ENCODE measurements at regions not wholly inside any gene's neighbourhood (a gene's known extent, or its start where the extent isn't known, plus 50 kb on each side); places are given as distances from the start of the nearest gene placed in this dataset.

GRCh38 chr4:156596026-156596425 lies 375.6 kb downstream of the PDGFC start:
- no peak for DNase-seq (ENCODE audit: low read depth, low spot score)

- DNase-seq (ENCODE audit: low read depth, low spot score) = no peak
These were observed 376.6 kb downstream of the PDGFC start for GRCh38 chr4:156595041-156595440.

GRCh38 chr4:156594624-156595023 lies 377.0 kb downstream of the PDGFC start:
- no peak for DNase-seq (ENCODE audit: low read depth, low spot score)

- no peak for DNase-seq (ENCODE audit: low read depth, low spot score)
These were observed 378.1 kb downstream of the PDGFC start for GRCh38 chr4:156593464-156593863.

GRCh38 chr4:156591679-156592078 lies 379.9 kb downstream of the PDGFC start:
- DNase-seq (ENCODE audit: low read depth, low spot score) = no peak

GRCh38 chr4:156584100-156584499 lies 387.5 kb downstream of the PDGFC start:
- no peak for DNase-seq (ENCODE audit: low read depth, low spot score)

- DNase-seq (ENCODE audit: low read depth, low spot score) = no peak
These were observed 388.3 kb downstream of the PDGFC start for GRCh38 chr4:156583265-156583664.

- DNase-seq (ENCODE audit: low read depth, low spot score) = no peak
These were observed 390.1 kb downstream of the PDGFC start for GRCh38 chr4:156581282-156582063.

- DNase-seq (ENCODE audit: low read depth, low spot score) = no peak
These were observed 392.9 kb downstream of the PDGFC start for GRCh38 chr4:156578713-156579112.

GRCh38 chr4:156578005-156578404 lies 393.6 kb downstream of the PDGFC start:
- no peak for DNase-seq (ENCODE audit: low read depth, low spot score)

- no peak for DNase-seq (ENCODE audit: low read depth, low spot score)
These were observed 394.7 kb downstream of the PDGFC start for GRCh38 chr4:156576946-156577345.

GRCh38 chr4:156575430-156576073 lies 396.0 kb downstream of the PDGFC start:
- no peak for DNase-seq (ENCODE audit: low read depth, low spot score)

GRCh38 chr4:156571146-156571545 lies 400.5 kb downstream of the PDGFC start:
- DNase-seq (ENCODE audit: low read depth, low spot score) = no peak

GRCh38 chr4:156569535-156569934 lies 402.1 kb downstream of the PDGFC start:
- DNase-seq (ENCODE audit: low read depth, low spot score) = no peak

GRCh38 chr4:156568484-156568883 lies 403.1 kb downstream of the PDGFC start:
- DNase-seq (ENCODE audit: low read depth, low spot score) = no peak

- DNase-seq (ENCODE audit: low read depth, low spot score) = no peak
These were observed 403.6 kb downstream of the PDGFC start for GRCh38 chr4:156568041-156568440.

GRCh38 chr4:156560701-156561100 lies 410.9 kb downstream of the PDGFC start:
- DNase-seq (ENCODE audit: low read depth, low spot score) = no peak

- no peak for DNase-seq (ENCODE audit: low read depth, low spot score)
These were observed 412.3 kb downstream of the PDGFC start for GRCh38 chr4:156559346-156559745.

GRCh38 chr4:156558373-156559025 lies 413.1 kb downstream of the PDGFC start:
- DNase-seq (ENCODE audit: low read depth, low spot score) = no peak

- DNase-seq (ENCODE audit: low read depth, low spot score) = no peak
These were observed 413.7 kb downstream of the PDGFC start for GRCh38 chr4:156557920-156558319.

GRCh38 chr4:156556336-156556735 lies 415.3 kb downstream of the PDGFC start:
- DNase-seq (ENCODE audit: low read depth, low spot score) = no peak

- DNase-seq (ENCODE audit: low read depth, low spot score) = no peak
These were observed 417.9 kb downstream of the PDGFC start for GRCh38 chr4:156553659-156554058.

- DNase-seq (ENCODE audit: low read depth, low spot score) = no peak
These were observed 423.7 kb downstream of the PDGFC start for GRCh38 chr4:156547891-156548290.

Measured in pulmonary artery endothelial cell (primary cell).